Choroid plexus epithelial cell (primary cell): ENCODE measurements at regions not wholly inside any gene's neighbourhood (a gene's known extent, or its start where the extent isn't known, plus 50 kb on each side); places are given as distances from the start of the nearest gene placed in this dataset.

Experiments
- DNase-seq: peaks from one replicate; pipeline ENCODE4 v3.0.0-alpha.2; 2010; ENCODE audit warnings: low read depth
- H3K4me3 ChIP-seq: 2 replicates; pipeline ENCODE4 v1.5.1; 2011; ENCODE audit warnings: low read depth, mild to moderate bottlenecking, control low read depth, low read length, moderate library complexity
- TF ChIP-seq, protein P1 (sequence below): conservative IDR thresholded peaks from 2 replicates; pipeline ENCODE4 v1.5.1; 2011; ENCODE audit warnings: low read depth, mild to moderate bottlenecking, control low read depth, inconsistent platforms, low read length, moderate library complexity

DNA sequence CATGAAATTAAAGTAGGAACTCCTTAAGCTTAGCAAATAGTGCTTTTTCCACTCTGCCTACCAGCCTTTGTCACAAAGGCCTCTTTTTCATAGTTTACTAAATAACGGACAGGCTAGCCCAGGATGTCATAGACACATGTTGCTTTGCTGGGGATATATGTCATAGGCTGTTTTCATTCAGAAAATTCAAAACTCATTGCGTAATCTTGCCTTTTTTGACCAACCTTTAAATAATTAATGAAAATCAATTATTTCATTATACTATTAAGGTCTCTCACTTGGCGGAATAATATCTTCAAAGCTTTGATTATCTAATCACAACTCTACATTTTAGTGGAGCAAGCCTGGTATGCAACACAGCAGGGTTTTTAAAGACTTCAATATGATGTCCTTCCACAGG is 1245.7 kb upstream of the LRRTM1 start:
- TF ChIP-seq, protein P1, sequence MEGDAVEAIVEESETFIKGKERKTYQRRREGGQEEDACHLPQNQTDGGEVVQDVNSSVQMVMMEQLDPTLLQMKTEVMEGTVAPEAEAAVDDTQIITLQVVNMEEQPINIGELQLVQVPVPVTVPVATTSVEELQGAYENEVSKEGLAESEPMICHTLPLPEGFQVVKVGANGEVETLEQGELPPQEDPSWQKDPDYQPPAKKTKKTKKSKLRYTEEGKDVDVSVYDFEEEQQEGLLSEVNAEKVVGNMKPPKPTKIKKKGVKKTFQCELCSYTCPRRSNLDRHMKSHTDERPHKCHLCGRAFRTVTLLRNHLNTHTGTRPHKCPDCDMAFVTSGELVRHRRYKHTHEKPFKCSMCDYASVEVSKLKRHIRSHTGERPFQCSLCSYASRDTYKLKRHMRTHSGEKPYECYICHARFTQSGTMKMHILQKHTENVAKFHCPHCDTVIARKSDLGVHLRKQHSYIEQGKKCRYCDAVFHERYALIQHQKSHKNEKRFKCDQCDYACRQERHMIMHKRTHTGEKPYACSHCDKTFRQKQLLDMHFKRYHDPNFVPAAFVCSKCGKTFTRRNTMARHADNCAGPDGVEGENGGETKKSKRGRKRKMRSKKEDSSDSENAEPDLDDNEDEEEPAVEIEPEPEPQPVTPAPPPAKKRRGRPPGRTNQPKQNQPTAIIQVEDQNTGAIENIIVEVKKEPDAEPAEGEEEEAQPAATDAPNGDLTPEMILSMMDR, result no peak
- DNase-seq, result no peak
- H3K4me3 ChIP-seq, result no peak overlapping the region

DNA sequence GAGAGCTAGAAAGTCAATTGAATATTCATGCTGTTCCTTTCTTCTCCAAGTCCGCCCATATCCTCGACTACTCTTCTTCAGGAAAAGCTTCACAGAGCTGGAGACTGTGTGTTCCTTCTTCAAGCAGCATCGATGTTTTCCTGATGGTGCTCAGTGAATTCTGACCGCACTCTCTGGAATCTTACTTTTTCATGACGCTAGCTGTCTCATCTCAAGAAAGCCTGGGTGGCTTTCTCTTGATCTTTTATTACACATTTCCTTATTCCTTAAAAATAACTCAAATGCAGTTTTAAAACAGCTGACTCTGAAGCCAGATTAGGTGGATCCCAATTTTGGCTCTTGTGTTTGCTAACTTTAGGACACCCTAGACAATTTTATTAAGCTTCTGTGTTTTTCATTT is 1245.1 kb upstream of the LRRTM1 start:
- no peak for DNase-seq
- H3K4me3 ChIP-seq, result no peak overlapping the region
- TF ChIP-seq, protein P1, result no peak

DNA sequence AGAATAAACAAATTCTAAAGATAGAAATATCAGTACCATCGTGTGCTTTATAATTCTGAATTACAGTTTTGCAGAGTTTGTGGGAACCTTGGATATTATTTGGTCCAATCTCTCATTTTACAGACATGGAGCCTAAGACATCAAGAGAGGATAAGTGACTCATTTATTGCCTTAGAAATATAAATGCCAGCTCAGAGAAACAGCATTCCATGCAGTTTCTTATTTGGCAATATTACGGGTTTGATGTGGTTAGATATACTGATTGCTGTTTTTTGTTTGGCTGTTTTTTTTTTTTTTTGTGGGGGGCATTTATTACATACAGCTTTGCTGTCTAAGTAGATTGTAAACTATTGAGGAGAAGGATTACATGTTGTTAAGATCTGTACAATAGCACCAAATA is 1241.1 kb upstream of the LRRTM1 start:
- TF ChIP-seq, protein P1, result no peak
- no peak for DNase-seq
- no peak overlapping the region for H3K4me3 ChIP-seq

DNA sequence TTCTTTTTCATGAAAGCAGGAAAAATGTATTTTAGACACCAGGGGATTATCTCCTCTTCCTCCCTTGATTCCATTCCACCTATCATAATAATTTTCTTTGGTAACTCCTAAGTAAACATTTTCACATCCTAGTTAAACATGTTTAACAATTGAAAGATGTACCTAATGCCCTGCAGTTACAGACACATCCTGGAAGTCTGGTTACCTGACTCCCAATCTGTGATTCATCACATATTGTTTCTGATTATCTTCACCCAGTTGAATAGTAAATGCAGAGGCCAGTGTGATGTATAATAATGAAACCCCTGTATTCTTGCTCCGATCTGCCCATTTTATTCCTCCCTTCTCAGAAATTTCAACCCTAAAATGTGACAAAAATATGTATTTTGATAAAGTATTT is 1237.6 kb upstream of the LRRTM1 start:
- H3K4me3 ChIP-seq, result no peak overlapping the region
- TF ChIP-seq, protein P1, result no peak
- DNase-seq, result no peak

DNA sequence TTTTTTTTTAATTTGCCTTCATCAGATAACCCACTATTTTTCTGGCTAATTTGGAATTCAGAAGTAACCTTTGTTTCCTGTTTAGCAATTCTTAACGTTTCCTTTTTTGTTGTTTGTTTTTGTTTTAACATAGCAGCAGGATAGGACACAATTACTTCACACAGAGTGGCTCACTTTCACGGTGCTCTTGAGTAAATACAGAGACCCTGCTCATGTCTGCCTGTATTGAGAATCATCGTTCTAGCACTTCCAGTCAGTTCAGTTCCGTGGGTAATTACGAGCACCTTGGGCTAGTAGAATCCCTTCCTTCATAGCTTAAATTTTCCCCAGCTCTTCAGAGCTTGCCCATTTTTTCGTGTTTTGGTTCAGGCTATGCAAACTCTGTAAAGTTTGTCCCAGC is 1225.4 kb upstream of the LRRTM1 start:
- TF ChIP-seq, protein P1, result no peak
- no peak overlapping the region for H3K4me3 ChIP-seq
- no peak for DNase-seq

DNA sequence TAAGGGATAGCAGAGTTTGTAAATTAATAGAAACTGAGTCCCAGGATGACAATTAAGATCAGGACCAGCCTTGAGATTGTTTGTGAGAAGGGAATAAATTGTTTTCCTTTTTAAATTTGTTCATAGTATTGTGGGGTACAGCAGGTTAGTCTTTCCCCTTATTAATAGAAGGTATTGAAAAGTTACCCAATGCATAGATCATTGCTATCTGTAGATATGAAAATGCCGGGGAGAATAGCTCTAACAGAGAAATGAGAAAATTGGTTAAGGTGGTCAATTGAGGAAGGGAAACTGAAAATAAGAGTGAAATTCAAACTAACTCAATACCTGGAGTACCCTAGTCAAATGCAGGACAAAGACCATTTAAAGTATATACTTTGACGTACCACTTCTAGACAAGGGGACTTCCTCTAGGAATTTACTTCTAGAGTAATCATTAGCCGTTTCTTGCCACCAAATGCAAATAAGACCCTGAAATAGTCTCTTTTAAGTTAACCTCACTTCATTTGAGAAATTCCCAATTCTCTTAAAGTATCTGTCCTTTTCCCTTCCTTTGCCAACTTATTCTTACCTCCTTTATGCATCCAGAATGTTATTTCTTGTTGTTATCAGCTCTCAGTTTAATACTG is 1224.4 kb upstream of the LRRTM1 start:
- no peak overlapping the region for H3K4me3 ChIP-seq
- TF ChIP-seq, protein P1, result no peak
- DNase-seq, result no peak

DNA sequence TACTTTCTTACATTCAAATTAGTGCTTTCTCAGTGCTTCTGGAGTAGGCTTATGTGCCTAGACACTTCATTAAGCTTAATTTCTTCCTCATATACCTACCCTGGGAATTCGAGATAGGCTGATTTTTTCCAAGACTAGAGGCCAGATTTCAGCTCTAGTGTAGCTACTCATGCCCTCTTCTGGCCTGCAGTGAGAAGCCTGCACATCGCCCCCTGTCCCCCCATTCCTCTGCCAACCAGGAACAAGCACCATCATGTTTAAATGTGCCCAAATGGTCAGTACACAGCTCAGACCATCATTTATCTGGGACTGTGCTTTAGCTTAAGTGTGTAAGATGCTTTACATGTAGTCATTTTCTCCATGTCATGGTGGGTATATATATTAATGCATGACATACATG is 1218.8 kb upstream of the LRRTM1 start:
- no peak overlapping the region for H3K4me3 ChIP-seq
- no peak for DNase-seq
- TF ChIP-seq, protein P1, result no peak
